HUDEP-2 (cell line): ENCODE measurements at regions not wholly inside any gene's neighbourhood (a gene's known extent, or its start where the extent isn't known, plus 50 kb on each side); places are given as distances from the start of the nearest gene placed in this dataset.
"Not testable (repeated sequence)": the region's sequence is repeated elsewhere in the genome, so short reads cannot be mapped to it uniquely, and the experiment has no call there.

Source experiments
- DNase-seq, 76 experiments: peaks; one replicate each; lab custom pipeline; 2025; ENCODE audit not compliant: unreplicated experiment in 76 of 76; lab: John Stamatoyannopoulos, UW

DNA sequence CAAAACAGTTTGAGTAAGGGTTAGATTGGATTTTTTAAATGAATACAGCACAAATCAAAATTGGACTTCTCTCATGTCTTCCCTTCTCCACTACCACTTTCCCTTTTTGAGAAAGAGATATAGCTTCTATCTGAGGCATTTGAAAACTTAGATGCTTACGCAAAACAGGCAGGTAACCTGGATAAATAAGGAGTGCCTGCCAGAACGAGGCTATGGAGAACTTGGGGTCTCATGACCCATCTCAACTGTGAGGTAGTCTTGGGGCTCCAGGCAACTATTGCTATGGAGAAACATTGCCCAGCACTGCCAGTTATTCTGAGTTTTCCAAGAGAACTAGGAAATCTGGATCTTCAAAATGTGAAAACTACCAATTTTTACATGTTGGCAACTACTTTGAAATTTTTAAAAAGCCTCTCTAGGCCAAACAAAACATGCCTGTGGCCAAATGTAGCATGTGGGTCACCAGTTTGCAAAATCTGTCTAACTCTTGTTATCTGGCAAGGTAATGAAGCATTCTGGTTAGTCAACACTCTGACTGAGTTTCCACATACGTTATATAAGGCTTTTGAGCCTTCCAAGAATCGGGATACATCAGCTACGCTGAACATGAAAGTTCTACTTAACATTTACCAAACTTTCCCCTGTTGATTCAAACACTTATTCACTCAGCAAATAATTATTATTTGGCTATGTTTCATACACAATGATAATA is 752.7 kb downstream of the KCNA4 start:
- DNase-seq, result no peak

DNA sequence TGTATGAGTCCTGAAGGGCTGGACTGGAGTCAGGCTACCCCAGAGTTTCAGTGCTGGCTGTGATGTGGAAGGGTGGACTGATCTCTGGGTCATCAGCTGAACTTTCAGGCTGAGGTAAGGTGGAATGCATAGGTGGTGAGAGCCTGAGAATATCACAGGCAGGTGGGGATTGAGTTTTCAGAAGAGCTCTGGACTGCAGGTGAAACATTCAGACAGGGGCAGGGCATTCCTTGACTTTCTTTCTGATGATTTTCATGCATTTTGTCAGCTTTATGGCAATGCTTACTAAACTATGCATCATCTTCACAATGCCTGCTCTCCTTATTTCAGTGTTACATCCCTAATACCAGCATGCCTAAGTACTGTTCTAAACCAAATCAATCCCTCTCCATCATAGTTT is 755.0 kb downstream of the KCNA4 start:
- DNase-seq, result no peak

DNA sequence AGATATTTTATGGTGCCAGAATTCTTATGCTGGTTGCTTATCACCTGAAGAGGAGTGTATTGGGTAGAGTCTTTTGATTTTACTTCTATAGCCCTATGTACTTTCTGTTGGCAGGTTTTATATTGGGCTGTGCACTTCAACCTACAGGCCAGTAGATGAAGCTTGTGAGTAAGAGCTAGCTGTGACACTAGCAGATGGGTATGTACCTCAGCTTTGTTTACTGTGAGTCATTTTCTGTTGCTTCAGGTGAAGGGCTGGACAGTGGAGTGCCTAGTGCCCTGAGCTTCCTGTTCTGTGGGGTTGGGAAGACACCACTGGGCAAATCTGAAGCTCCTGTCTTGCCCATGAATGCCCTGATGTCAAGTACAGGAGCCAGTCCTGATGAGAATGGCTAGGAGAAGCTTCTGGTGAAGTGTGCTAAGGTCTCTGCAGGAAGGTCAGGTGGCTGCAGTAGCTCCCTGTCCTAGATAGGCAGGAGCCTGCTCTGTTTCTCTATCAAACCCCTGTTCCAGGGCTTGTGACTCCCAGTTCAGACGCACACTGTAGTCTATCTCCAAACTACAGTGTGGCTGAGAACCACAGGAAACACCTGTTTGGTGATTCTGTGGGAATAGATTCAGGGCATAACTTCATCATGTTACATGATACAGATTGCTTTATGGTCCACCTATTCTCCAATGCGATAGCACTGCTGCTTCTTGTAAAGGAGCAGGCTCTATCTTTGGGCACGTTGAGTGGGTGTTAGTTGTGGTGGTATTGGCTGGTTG is 755.7 kb downstream of the KCNA4 start:
- DNase-seq, result no peak

DNA sequence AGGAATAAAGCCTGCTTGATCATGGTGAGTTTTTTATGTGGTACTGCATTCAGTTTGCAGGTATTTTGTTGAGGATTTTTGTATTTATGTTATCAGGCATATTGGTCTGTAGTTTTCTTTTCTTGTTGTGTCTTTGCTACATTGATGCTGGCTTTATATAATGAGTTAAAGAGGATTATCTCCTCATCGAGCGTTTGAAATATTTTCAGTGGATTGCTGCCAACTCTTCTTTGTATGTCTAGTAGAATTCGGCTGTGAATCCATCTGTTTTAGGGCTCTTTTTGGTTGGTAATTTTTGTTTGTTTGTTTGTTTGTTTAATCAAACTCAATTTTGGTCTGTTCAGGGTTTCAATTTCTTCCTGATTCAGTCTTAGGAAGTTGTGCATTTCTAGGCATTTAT is 758.4 kb downstream of the KCNA4 start:
- DNase-seq, result no peak

DNA sequence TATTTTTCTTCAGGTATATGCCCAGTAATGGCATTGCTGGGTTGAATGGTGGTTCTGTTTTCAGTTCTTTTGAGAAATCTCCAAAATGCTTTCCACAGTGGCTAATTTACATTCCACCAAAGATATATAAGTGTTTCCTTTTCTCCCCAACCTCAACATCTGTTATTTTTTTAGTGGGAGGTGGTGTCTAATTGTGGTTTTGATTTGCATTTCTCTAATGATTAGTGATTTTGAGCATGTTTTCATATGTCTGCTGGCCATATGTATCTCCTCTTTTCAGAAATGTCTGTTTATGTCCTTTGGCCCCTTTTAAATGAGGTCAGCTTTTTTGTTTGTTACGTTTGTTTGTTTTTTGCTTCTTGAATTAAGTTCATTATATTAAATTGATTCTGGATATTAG is 760.2 kb downstream of the KCNA4 start:
- no peak for DNase-seq

DNA sequence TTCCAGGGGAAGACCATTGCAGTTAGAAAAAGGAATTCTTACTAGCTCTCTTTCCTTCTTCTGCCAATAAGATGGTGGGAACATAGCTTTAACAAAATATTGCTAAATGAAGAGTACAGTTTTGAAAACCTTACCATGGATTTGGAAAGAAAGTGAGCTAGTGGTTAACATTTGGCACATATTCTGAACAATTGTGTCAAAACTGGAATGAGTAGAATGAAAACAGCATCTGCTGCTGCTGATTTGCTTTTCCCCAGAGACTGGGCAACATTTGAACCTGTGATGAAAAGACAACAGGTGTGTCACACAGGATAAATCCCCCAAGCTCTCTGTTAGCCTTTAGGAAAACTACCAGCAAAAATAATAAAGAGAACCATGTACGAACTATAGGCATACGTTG is 761.4 kb downstream of the KCNA4 start:
- DNase-seq, result no peak

DNA sequence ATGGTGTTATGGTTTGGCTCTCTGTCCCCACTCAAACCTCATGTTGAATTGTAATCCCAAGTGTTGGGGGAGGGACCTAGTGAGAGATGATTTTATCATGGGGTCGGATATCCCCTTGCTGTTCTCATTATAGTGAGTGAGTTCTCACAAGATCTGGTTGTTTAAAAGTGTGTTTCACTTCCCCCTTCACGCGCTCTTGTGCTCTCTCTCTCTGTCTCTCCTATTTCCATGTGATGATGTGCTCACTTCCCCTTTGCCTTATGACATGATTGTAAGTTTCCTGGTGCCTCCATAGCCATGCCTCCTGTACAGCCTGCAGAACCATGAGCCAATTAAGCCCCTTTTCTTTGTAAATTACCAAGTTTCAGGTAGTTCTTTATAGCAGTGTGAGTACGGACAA is 765.1 kb downstream of the KCNA4 start:
- DNase-seq, result no peak

DNA sequence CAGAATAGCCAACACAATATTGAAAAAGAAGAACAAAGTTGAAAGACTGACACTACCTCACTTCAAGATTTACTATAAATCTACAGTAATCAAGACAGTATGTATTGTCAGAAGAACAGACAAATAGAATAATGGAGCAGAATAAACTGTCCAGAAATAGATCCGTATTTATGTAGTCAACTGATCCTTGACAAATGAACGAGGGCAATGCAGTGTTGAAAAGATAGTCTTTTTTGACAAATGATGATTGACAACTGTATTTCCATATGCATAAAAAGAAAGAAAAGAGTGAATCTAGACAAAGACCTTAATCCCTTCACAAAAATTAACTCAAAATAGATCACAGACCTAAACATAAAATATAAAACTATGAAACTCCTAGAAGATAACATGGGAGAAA is 767.1 kb downstream of the KCNA4 start:
- no peak for DNase-seq

DNA sequence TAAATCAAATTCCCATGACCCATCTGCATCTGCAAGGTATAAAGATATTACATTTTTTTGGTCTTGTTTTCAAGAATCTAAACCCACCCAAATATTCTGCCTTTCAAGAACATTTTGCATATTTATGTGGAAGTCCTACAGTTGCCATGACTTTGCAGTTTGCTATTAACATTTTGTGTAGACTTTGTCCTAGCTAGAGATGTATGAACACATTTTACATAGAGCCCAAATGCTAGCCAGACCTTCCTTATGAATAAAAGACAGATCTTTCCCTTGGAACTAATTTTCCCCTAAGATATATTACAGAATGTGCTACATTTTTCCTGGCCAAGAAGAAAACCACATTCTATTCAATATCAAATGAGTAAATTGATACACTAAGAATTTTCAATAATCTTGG is 772.5 kb downstream of the KCNA4 start:
- no peak for DNase-seq

DNA sequence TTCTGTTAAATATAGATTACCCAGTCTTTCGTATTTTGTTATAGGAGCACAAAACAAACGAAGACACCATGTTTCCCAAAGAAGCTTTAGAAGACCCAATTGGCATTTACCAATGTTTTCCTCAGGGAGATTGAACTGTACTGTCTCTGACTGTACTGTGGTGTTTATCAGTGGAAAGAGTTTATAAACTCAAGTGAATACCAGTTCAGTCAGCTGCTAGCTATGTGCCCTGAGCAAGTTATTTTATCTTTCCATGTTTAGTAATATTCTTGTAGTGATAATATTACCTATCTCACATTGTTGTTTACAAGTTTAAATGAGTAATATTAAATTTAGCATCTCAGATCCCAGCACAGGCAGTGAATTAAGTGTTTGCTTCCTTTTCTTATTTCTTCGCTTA is 773.2 kb downstream of the KCNA4 start:
- DNase-seq, result no peak

DNA sequence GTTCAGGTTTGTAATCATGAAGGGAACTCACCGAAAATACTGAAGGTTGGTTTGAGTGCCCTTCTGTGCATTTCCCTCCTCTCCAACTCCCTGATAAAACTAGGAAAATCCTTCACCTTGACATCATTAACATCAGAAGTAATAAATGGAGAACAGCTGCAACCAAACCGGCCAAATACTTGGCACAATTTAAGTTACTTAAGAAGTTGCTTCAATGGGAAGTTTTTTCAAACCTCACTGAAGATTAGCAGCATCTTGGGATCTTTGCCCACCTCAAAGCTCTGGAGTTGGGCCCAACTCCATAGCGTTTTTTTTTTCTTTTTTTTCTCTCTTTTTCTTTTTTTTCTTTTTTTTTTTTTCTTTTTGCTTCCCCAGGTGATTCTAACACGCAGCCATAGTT is 784.8 kb downstream of the KCNA4 start:
- no peak for DNase-seq

DNA sequence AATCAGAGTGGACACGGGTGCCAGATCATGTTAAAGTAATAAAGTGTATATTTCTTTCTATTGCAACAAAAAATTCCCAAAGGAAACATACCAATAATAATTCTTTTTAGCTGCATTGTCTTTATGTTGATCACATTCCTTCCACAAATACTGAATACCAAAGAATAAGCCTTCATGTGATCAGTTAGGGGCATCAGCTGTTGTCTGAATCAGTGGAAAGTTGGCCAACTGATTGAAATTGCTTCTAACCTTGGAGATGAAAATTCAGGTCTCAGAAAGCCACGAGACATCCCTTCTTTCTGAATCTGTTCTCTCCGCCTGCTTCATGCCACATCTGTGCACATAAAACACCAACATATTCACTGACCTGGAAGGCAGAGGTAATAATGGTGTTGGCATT is 785.2 kb downstream of the KCNA4 start:
- DNase-seq, result no peak

DNA sequence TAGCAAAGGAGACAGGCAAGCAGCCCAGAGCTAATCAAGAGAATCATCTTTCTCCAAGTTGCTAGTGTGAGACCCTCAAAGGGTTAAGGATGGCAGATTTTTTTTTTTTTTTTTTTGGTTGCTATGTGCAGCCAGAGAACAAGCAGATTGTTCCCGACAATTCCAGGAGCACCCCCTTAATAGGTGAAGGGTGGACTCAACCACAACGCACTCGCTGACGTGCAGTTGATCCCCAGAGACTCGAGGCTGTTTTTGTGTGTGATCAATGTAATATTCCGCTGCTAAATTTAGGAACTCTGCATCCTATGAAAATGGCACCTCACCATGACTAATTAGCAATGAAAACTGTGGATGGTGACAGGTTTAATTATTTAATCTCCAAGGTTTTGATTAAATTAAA is 789.0 kb downstream of the KCNA4 start:
- DNase-seq, result no peak

DNA sequence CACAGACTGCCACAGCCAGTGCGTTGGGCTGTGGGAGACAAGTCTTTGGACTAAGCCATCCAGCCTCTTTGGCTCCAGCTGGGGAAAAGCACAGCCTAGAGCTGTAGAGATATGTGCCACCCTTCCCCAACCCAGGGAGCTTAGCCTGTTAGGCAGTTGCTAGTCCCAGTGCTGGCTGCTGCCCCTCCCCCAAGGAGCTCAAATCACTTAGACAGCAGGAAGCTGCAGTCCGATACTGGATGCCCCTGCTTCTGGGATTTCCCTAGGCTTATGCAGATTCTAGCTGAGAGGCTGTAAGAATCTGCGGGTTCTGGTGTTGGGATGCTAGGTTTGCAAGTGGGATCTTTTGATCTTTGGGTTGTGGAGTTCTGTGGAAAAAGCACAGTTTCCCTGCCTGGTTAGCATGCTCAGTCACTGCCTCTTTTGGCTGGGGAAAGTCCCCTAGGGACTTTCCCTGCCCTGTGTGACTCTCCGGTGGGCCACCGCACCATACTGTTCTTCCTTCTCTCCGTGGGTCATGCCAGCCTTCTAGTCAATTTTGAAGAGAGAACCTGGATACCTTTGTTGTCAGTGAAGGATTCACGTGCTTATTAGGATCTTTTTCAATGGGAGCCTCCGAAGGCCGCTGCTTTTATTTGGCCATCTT is 792.0 kb downstream of the KCNA4 start:
- no peak for DNase-seq

DNA sequence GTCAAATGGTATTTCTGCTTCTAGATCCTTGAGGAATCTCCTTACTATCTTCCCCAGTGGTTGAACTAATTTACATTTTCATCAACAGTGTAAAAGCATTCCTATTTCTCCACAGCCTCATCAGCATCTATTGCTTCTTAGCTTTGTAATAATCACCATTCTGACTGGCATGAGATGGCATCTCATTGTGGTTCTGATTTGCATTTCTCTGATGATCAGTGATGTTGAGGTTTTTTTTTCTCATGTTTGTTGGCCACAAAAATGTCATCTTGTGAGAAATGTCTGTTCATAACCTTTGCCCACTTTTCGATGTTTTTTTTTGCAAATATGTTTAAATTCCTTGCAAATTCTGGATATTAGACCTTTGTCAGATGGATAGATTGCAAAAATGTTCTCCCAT is 797.3 kb downstream of the KCNA4 start:
- DNase-seq, result not testable (repeated sequence)

DNA sequence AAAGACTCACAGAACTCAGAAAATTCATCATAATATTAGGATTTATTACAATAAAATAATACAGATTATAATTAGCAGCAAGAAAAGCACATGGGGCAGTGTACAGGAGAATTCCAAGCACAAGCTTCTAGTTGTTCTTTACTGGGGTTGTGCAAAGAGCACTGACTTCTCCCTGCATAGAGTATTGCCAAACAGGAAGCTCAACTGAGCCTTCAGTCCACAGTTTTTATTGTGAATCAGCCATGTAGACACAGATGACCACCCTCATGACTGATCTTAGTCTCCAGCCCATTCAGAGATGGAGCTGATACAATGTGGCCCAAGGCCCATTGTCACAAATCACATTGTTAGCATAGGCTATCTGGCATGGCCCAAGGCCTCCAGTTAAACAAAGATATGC is 798.9 kb downstream of the KCNA4 start:
- no peak for DNase-seq

DNA sequence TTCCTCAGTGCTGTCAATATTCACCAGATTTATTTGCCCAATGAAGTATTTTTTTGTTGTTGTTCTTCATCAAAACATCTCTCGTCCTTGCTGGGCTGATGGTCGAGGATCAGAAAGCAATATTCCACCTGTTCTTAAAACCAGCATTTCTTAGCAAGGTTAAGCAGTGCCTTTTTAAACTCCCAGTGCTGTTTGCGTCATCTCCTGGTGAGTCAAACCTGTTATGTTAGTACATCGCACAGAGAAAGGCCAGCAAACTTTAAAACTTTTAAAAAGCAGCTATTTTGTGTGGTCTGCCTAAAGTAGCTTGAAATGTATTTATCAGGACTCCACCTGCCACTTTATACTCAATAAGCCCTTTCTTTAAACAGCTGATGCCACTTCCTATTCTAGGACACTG is 802.0 kb downstream of the KCNA4 start:
- DNase-seq, result no peak

DNA sequence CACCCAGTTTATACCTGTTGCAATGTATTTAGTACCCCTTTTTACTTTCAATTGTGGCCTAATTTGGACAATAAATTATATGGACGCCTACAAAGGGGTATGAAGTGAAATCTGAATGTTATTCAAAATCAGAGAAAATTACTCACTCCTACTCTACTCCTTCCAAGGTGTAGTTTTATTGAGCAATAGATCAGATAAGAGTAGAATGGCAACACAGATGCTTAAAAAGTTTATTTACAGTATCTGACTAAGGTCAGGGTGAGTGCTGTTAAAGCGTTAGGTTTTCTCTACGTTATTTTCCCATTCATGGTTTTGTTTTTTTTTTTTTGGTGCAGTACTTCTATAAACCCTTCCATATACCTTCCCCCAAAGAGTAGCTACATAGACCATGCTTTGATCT is 805.6 kb downstream of the KCNA4 start:
- no peak for DNase-seq

DNA sequence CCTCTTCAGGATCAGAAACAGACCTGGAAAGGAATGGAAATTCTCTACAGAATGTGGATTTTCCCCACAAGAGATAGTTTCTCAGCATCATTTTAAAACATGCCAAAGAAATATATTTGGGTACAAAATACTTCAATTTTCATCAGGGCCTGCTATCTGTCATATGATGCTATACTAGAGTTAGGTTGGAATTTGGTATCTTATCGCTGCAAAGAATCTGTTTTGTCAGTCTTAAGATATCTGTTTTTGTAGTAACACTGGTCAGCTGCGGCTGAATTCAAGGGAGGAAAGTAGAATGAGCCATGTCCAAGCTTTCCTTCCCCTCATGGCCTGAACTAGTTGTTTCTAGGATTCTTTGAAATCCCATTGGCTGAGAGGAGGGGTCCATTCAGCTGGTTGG is 806.4 kb downstream of the KCNA4 start:
- no peak for DNase-seq

DNA sequence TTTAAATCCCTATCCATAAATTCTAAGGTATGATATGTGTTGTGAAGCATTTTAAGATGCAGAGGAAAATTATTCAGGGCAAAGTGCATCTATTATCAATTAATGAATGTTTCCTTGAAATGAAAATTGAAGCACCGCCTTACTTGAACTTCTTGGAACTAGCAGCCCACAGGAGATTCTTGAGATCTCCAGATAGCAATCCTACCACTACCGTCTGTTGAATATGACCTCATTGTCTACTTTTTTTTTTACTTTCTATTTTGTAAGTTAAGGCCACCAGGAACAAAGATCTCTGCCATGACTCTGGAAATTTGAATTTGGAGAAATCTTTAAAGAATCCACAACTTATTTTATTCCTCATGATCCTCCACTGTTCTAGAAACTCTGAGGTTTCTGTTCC is 808.7 kb downstream of the KCNA4 start:
- peak in 3 of 76 experiments; percentile 5 to 45 (median 16) for DNase-seq

DNA sequence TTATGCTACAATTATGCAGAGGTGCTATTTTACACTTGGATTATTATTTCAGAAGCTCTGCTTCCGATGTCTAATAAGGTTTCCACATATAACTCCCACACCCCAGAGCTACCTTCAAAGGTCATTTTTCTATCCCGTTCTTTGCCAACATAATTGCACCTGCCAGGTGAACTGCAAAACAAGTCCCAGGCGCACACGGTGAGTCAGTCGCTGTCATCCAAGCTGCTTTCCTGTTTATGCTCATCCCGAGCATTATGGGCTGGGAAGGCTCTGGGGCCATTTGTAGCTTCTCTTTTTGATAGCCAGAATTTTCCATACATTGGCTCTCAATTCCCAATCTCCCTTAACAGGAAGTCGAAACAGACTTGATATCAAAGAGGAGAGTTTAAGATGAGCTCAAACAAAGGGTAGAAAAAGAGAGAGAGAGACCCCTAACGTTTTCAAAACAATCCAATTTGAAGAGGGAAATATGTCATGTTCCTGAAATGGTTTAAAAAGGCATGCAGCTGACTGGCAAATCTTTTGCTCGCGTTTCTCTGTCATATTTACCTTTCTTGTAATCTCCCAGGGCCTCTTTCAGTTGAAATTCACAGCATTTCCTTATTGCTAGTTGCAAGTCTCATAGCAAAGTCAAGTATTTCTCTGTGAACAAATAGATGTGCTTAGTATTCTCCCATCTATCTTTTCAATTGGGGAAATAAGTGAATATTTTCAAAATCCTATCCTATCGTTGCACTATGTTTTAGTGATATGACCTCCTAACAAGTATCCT is 815.9 kb downstream of the KCNA4 start:
- no peak for DNase-seq
